Thymus (tissue), 11 donors: ENCODE measurements at regions not wholly inside any gene's neighbourhood (a gene's known extent, or its start where the extent isn't known, plus 50 kb on each side); places are given as distances from the start of the nearest gene placed in this dataset.

Experiments used
- DNase-seq, 9 donors: peaks; one replicate each; pipeline ENCODE4 v3.0.0-alpha.2; 2013; ENCODE audit warnings: low spot score in 9 of 9, low read depth in 6 of 9, missing footprints in 1 of 9
- H3K27ac ChIP-seq, 2 donors: one replicate each; pipeline ENCODE4 v1.5.1; 2013; ENCODE audit warnings: control low read depth in 1 of 2, low read depth in 1 of 2, low read length in 1 of 2, mild to moderate bottlenecking in 1 of 2, moderate library complexity in 1 of 2
- H3K27me3 ChIP-seq, 2 donors: one replicate each; pipeline ENCODE4 v1.5.1; 2013; ENCODE audit warnings: low read length in 1 of 2; ENCODE audit not compliant: control insufficient read depth in 2 of 2, insufficient read depth in 1 of 2
- H3K36me3 ChIP-seq, 2 donors: one replicate each; pipeline ENCODE4 v1.5.1; 2013; ENCODE audit warnings: low read length in 1 of 2, mild to moderate bottlenecking in 1 of 2, moderate library complexity in 1 of 2; ENCODE audit not compliant: control insufficient read depth in 2 of 2, insufficient read depth in 2 of 2
- H3K4me1 ChIP-seq, 2 donors: one replicate each; pipeline ENCODE4 v1.5.1; 2013; ENCODE audit warnings: low read length in 2 of 2; ENCODE audit not compliant: control insufficient read depth in 2 of 2, insufficient read depth in 2 of 2
- H3K4me3 ChIP-seq, 2 donors: one replicate each; pipeline ENCODE4 v1.5.1; 2013; ENCODE audit warnings: low read length in 2 of 2, control low read depth in 1 of 2, mild to moderate bottlenecking in 1 of 2
- H3K9me3 ChIP-seq, 2 donors: one replicate each; pipeline ENCODE4 v1.5.1; 2013; ENCODE audit warnings: low read length in 1 of 2, mild to moderate bottlenecking in 1 of 2; ENCODE audit not compliant: control insufficient read depth in 2 of 2, insufficient read depth in 1 of 2
- whole genome bisulfite sequencing: extraction: QIAGEN DNeasy Blood & Tissue Kit; methylation state at CpG from one replicate; pipeline ENCODE4 v1.1.7; 2013; 5-methylcytosine and 5-hydroxymethylcytosine counted together
- donor health status: healthy.

GRCh38 chr2:9065901-9066300 is 62.4 kb upstream of the MBOAT2 start:
- no peak overlapping the region for H3K27ac ChIP-seq
- WGBS: 94% methylated on average over 1 of the region's 1 CpG
- no peak overlapping the region for H3K4me3 ChIP-seq
- no peaks in the 10 kb centered on the region for H3K27me3 ChIP-seq
- peaks cover 2 to 6% of the 10 kb centered on the region in 2 donors for H3K4me1 ChIP-seq
- DNase-seq: no peak
- peaks cover 0 to 5% of the 10 kb centered on the region in 2 donors for H3K9me3 ChIP-seq
- no peaks in the 10 kb centered on the region for H3K36me3 ChIP-seq

GRCh38 chr2:9063023-9063606 is 59.6 kb upstream of the MBOAT2 start:
- H3K36me3 ChIP-seq: no peaks in the 10 kb centered on the region
- no peaks in the 10 kb centered on the region for H3K27me3 ChIP-seq
- H3K4me1 ChIP-seq: no peaks in the 10 kb centered on the region
- H3K27ac ChIP-seq: no peak overlapping the region
- no peak overlapping the region for H3K4me3 ChIP-seq
- DNase-seq: no peak
- peaks cover 0 to 5% of the 10 kb centered on the region in 2 donors for H3K9me3 ChIP-seq
- 88% methylated on average over 2 of the region's 2 CpGs for WGBS

GRCh38 chr2:9060819-9061218 is 57.3 kb upstream of the MBOAT2 start:
- WGBS: 96% methylated on average over 4 of the region's 4 CpGs
- H3K4me1 ChIP-seq: no peaks in the 10 kb centered on the region
- H3K27ac ChIP-seq: no peak overlapping the region
- no peak overlapping the region for H3K4me3 ChIP-seq
- no peaks in the 10 kb centered on the region for H3K27me3 ChIP-seq
- no peak for DNase-seq
- no peaks in the 10 kb centered on the region for H3K36me3 ChIP-seq
- H3K9me3 ChIP-seq: no peaks in the 10 kb centered on the region

DNA sequence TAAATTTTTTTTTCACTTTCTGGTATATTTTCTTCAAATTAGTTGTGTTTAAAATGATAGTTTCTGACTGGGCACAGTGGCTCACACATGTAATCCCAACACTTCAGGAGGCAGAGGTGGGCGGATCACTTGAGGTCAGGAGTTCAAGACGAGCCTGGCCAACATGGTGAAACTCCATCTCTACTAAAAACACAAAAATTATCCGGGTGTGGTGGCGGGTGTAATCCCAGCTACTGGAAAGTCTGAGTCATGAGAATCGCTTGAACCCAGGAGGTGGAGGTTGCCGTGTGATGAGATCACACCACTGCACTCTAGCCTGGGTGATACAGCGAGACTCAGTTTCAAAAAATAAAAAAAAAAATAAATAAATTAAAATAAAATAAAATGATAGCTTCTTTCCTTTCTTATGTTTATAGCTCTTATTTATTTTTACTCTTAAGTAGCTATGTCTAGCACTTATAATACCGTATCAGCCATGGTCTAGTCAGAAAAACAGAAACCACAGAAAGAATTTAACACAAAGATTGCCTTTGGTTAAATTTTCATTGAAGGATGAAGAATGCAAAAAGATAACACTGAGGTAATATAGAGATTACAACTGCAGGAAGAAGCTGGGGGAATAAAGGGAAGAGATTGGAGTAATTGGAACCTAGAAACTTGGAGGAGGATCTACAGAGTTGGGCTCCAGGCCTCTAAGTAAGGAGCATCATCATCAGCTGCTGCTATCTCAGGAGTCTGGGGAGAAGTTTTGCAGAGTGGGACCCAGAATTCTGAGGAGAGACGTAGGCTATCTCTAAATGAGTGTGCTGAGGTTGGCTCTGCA is 54.7 kb upstream of the MBOAT2 start:
- no peaks in the 10 kb centered on the region for H3K9me3 ChIP-seq
- H3K4me1 ChIP-seq: peaks cover 0 to 1% of the 10 kb centered on the region in 2 donors
- H3K27me3 ChIP-seq: no peaks in the 10 kb centered on the region
- no peak overlapping the region for H3K4me3 ChIP-seq
- no peak for DNase-seq
- no peak overlapping the region for H3K27ac ChIP-seq
- 95% methylated on average over 9 of the region's 9 CpGs for WGBS
- no peaks in the 10 kb centered on the region for H3K36me3 ChIP-seq

DNA sequence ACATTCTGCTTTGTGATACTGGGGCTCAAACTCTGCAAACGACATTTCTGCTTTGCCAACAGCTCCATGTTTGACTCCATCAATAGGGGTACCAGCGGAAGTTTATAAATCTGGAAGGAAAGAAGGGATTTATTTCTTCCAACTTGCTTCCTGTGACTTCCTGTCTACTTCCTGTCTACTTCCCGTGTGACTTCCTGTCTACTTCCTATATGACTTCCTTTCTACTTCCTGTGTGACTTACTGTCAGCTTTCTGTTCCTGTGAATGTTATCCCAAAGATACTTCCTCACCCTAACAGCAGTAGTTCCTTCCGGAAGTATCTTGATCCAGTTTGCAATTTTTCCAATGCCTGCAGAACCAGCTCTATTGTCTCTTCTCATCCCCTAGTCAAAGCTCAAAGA is 52.0 kb upstream of the MBOAT2 start:
- H3K27me3 ChIP-seq: no peaks in the 10 kb centered on the region
- 77% methylated on average over 4 of the region's 4 CpGs for WGBS
- no peaks in the 10 kb centered on the region for H3K9me3 ChIP-seq
- no peak for DNase-seq
- H3K4me3 ChIP-seq: no peak overlapping the region
- peaks cover 0 to 13% of the 10 kb centered on the region in 2 donors for H3K4me1 ChIP-seq
- H3K36me3 ChIP-seq: no peaks in the 10 kb centered on the region
- no peak overlapping the region for H3K27ac ChIP-seq

GRCh38 chr2:9053534-9053931 is 50.0 kb upstream of the MBOAT2 start:
- no peak overlapping the region for H3K4me3 ChIP-seq
- no peaks in the 10 kb centered on the region for H3K9me3 ChIP-seq
- no peak for DNase-seq
- peaks cover 0 to 13% of the 10 kb centered on the region in 2 donors for H3K4me1 ChIP-seq
- H3K27ac ChIP-seq: no peak overlapping the region
- no peaks in the 10 kb centered on the region for H3K36me3 ChIP-seq
- H3K27me3 ChIP-seq: no peaks in the 10 kb centered on the region
- WGBS: 86% methylated on average over 2 of the region's 2 CpGs
